ENCODE measurements at regions not wholly inside any gene's neighbourhood (a gene's known extent, or its start where the extent isn't known, plus 50 kb on each side); places are given as distances from the start of the nearest gene placed in this dataset.

GRCh38 chr5:82748688-82749460, 328.3 kb downstream of the TMEM167A start:
- no peak for TF ChIP-seq CTCF (IDR thresholded peaks at IDR 0.05)

- no peak for TF ChIP-seq CTCF (IDR thresholded peaks at IDR 0.05)
Observed at GRCh38 chr5:82747986-82748385, 329.2 kb downstream of the TMEM167A start.

GRCh38 chr5:82745016-82745415, 332.2 kb downstream of the TMEM167A start:
- TF ChIP-seq CTCF (IDR thresholded peaks at IDR 0.05) = no peak

GRCh38 chr5:82738681-82739269, 338.4 kb downstream of the TMEM167A start:
- no peak for TF ChIP-seq CTCF (IDR thresholded peaks at IDR 0.05)

GRCh38 chr5:82735160-82735789, 341.9 kb downstream of the TMEM167A start:
- no peak for TF ChIP-seq CTCF (IDR thresholded peaks at IDR 0.05)

GRCh38 chr5:82734347-82734746, 342.8 kb downstream of the TMEM167A start:
- no peak for TF ChIP-seq CTCF (IDR thresholded peaks at IDR 0.05)

GRCh38 chr5:82730913-82731312, 346.3 kb downstream of the TMEM167A start:
- TF ChIP-seq CTCF (IDR thresholded peaks at IDR 0.05) = no peak
